DND-41 (cell line): ENCODE measurements at regions not wholly inside any gene's neighbourhood (a gene's known extent, or its start where the extent isn't known, plus 50 kb on each side); places are given as distances from the start of the nearest gene placed in this dataset.

Experiments used
- EZH2 ChIP-seq: IDR thresholded peaks from 3 replicates; pipeline ENCODE4 v1.6.1; 2012; ENCODE audit warnings: borderline replicate concordance, low read depth, mild to moderate bottlenecking, moderate library complexity, low read length, inconsistent platforms; ENCODE audit not compliant: severe bottlenecking
- TF ChIP-seq, protein P1 (sequence below): IDR thresholded peaks from 2 replicates; pipeline ENCODE4 v1.5.1; 2012; ENCODE audit warnings: borderline replicate concordance, low read length, moderate library complexity, mild to moderate bottlenecking; ENCODE audit not compliant: poor library complexity, severe bottlenecking; ENCODE audit errors: extremely low read depth

DNA sequence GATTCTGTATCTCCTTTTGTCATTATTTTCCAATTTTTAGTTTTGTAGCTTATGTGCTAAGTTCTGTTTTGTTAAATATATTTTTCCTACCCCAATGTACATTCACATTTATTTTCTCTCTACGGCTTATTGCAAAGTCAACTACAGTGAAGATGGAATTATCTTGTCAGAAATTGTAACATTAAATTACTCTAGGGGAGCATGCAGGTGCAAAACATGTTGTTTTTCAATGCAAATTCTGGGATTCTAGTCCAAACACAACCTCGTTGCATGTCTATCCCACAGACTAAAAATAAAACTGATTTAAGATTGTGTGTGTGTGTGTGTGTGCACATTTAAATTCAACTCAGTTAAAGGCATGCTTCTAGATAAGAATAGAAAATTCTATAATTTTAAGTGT, 529.1 kb upstream of the POM121L12 start:
- TF ChIP-seq, protein P1, sequence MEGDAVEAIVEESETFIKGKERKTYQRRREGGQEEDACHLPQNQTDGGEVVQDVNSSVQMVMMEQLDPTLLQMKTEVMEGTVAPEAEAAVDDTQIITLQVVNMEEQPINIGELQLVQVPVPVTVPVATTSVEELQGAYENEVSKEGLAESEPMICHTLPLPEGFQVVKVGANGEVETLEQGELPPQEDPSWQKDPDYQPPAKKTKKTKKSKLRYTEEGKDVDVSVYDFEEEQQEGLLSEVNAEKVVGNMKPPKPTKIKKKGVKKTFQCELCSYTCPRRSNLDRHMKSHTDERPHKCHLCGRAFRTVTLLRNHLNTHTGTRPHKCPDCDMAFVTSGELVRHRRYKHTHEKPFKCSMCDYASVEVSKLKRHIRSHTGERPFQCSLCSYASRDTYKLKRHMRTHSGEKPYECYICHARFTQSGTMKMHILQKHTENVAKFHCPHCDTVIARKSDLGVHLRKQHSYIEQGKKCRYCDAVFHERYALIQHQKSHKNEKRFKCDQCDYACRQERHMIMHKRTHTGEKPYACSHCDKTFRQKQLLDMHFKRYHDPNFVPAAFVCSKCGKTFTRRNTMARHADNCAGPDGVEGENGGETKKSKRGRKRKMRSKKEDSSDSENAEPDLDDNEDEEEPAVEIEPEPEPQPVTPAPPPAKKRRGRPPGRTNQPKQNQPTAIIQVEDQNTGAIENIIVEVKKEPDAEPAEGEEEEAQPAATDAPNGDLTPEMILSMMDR: no peak
- no peak for TF ChIP-seq EZH2
